AG09319 (cell line): ENCODE measurements at regions not wholly inside any gene's neighbourhood (a gene's known extent, or its start where the extent isn't known, plus 50 kb on each side); places are given as distances from the start of the nearest gene placed in this dataset.

ENCODE experiments used
- DNase-seq: peaks from one replicate; pipeline ENCODE4 v3.0.0-alpha.2; 2010; ENCODE audit warnings: low read depth; ENCODE audit errors: extremely low read depth
- CTCF ChIP-seq: IDR thresholded peaks from 2 replicates; pipeline ENCODE4 v1.5.1; 2011; ENCODE audit warnings: low read depth, mild to moderate bottlenecking, inconsistent platforms, low read length, moderate library complexity

GRCh38 chr12:115485967-115486366 is 791.5 kb downstream of the MED13L start:
- DNase-seq = no peak
- TF ChIP-seq CTCF = no peak

GRCh38 chr12:115485503-115485902 is 792.0 kb downstream of the MED13L start:
- no peak for DNase-seq
- TF ChIP-seq CTCF = no peak

GRCh38 chr12:115482943-115483342 is 794.5 kb downstream of the MED13L start:
- DNase-seq = no peak
- TF ChIP-seq CTCF = no peak

- no peak for TF ChIP-seq CTCF
Observed at GRCh38 chr12:115481141-115481540, 796.4 kb downstream of the MED13L start.

GRCh38 chr12:115478505-115478904 is 794.5 kb upstream of the TBX3 start:
- DNase-seq = no peak
- TF ChIP-seq CTCF = no peak

More at GRCh38 chr12:115481141-115481540, 796.4 kb downstream of the MED13L start:
- no peak for DNase-seq

- TF ChIP-seq CTCF = no peak
Observed at GRCh38 chr12:115474539-115475353, 790.8 kb upstream of the TBX3 start.

GRCh38 chr12:115473257-115473956 is 789.4 kb upstream of the TBX3 start:
- TF ChIP-seq CTCF = no peak
- no peak for DNase-seq

More at GRCh38 chr12:115474539-115475353, 790.8 kb upstream of the TBX3 start:
- no peak for DNase-seq
